Caco-2 (cell line): ENCODE measurements at regions not wholly inside any gene's neighbourhood (a gene's known extent, or its start where the extent isn't known, plus 50 kb on each side); places are given as distances from the start of the nearest gene placed in this dataset.

ENCODE experiments used
- BruUV-seq: library from RNA; stranded (reverse); fragments of 400-500 nt; replicated peaks from 2 replicates; lab custom pipeline; 2021; lab: Mats Ljungman, UMichigan
- CTCF ChIA-PET: fragments of 300-600 bp; sonication (Branson Sonifier 250); formaldehyde crosslinking; loops from one replicate; lab custom pipeline; 2022; ENCODE audit warnings: antibody characterized with exemption; lab: Charles Lee
- POLR2A ChIA-PET: fragments of 300-600 bp; sonication (Branson Sonifier 250); formaldehyde crosslinking; loops from one replicate; lab custom pipeline; 2022; ENCODE audit warnings: antibody characterized with exemption; lab: Charles Lee
- DNase-seq, 2 experiments: peaks; one replicate each; pipeline versions ENCODE4 v3.0.0 to v3.0.0-alpha.2; 2020 to 2022
- H3K27me3 ChIP-seq: replicated peaks from 2 replicates; pipeline ENCODE4 v1.6.0; 2011; ENCODE audit warnings: low read length; ENCODE audit not compliant: control insufficient read depth, insufficient read depth
- H3K36me3 ChIP-seq: 2 replicates; pipeline ENCODE4 v1.5.1; 2011; ENCODE audit warnings: low read length; ENCODE audit not compliant: control insufficient read depth, insufficient read depth
- H3K4me1 ChIP-seq: fragments of 250-450 bp; sonication (Bioruptor Pico); 2 replicates; pipeline ENCODE4 v1.5.1; 2020; ENCODE audit warnings: mild to moderate bottlenecking
- H3K4me3 ChIP-seq: 2 replicates; pipeline ENCODE4 v1.5.1; 2011; ENCODE audit warnings: low read depth, mild to moderate bottlenecking, control low read depth, low read length
- H3K9me3 ChIP-seq: fragments of 250-450 bp; sonication (Bioruptor Pico); 2 replicates; pipeline ENCODE4 v1.5.1; 2020; ENCODE audit warnings: mild to moderate bottlenecking, moderate library complexity
- H3K27ac Mint-ChIP-seq: one replicate; pipeline ENCODE4 v1.8.0; 2022; ENCODE audit warnings: mixed read lengths; ENCODE audit not compliant: unreplicated experiment
- H3K27me3 Mint-ChIP-seq: one replicate; pipeline ENCODE4 v1.8.0; 2022; ENCODE audit warnings: mixed read lengths; ENCODE audit not compliant: insufficient read depth, unreplicated experiment
- H3K36me3 Mint-ChIP-seq: one replicate; pipeline ENCODE4 v1.8.0; 2022; ENCODE audit warnings: mild to moderate bottlenecking, mixed read lengths; ENCODE audit not compliant: insufficient read depth, unreplicated experiment
- H3K4me1 Mint-ChIP-seq: one replicate; pipeline ENCODE4 v1.8.0; 2022; ENCODE audit warnings: low read depth, mixed read lengths; ENCODE audit not compliant: unreplicated experiment
- H3K4me3 Mint-ChIP-seq: one replicate; pipeline ENCODE4 v1.8.0; 2022; ENCODE audit warnings: mild to moderate bottlenecking, moderate library complexity, mixed read lengths; ENCODE audit not compliant: unreplicated experiment
- H3K9me3 Mint-ChIP-seq: one replicate; pipeline ENCODE4 v1.8.0; 2022; ENCODE audit warnings: mixed read lengths; ENCODE audit not compliant: unreplicated experiment
- CTCF ChIP-seq, 2 experiments: fragments of 200-600 bp in 1 of 2; IDR thresholded peaks; 1 replicate in 1 of 2; 2 replicates in 1 of 2; pipeline versions ENCODE4 v1.5.1 to v1.8.0; 2011 to 2022; ENCODE audit warnings: antibody characterized with exemption in 1 of 2, control low read depth in 1 of 2, inconsistent platforms in 1 of 2, low read depth in 1 of 2, low read length in 1 of 2, mild to moderate bottlenecking in 1 of 2, moderate library complexity in 1 of 2; ENCODE audit not compliant: insufficient read depth in 1 of 2, severe bottlenecking in 1 of 2, unreplicated experiment in 1 of 2
- intact Hi-C: fragments of 100-400 bp; cut with micrococcal nuclease; formaldehyde crosslinking; loops from one replicate; pipeline ENCODE4 v1.10.0; 2022; ENCODE audit not compliant: unreplicated experiment

GRCh38 chr2:167749660-167750059, 497.7 kb downstream of the STK39 start:
- Histone ChIP-seq H3K27me3 (no peaks in the 10 kb centered on the region), H3K4me1 (no peaks in the 10 kb centered on the region), H3K9me3 (no peaks in the 10 kb centered on the region), H3K36me3 (no peaks in the 10 kb centered on the region), H3K4me3 (no peak overlapping the region)
- H3K27ac Mint-ChIP-seq, result no peak overlapping the region
- no peak overlapping the region for H3K4me3 Mint-ChIP-seq
- intact Hi-C loops, result no loop called here
- no peak for TF ChIP-seq CTCF (IDR thresholded peaks at IDR 0.05; ENCODE audit: insufficient read depth in 1 of 2, low read depth in 1 of 2, low read length in 1 of 2, severe bottlenecking in 1 of 2, unreplicated experiment in 1 of 2)
- H3K36me3 Mint-ChIP-seq, result no peaks in the 10 kb centered on the region
- POLR2A ChIA-PET, result no interaction called here
- peaks cover 7% of the 10 kb centered on the region for H3K27me3 Mint-ChIP-seq
- no peaks in the 10 kb centered on the region for H3K9me3 Mint-ChIP-seq
- no peak for DNase-seq
- H3K4me1 Mint-ChIP-seq, result no peaks in the 10 kb centered on the region
- no TSS peak for BruUV-seq
- CTCF ChIA-PET, result no interaction called here

- no peak overlapping the region for H3K27ac Mint-ChIP-seq
- TF ChIP-seq CTCF (IDR thresholded peaks at IDR 0.05; ENCODE audit: insufficient read depth in 1 of 2, low read depth in 1 of 2, low read length in 1 of 2, severe bottlenecking in 1 of 2, unreplicated experiment in 1 of 2), result no peak
Observed at GRCh38 chr2:167749016-167749415, 498.4 kb downstream of the STK39 start.

GRCh38 chr2:167748536-167748935, 498.9 kb downstream of the STK39 start:
- intact Hi-C loops, result no loop called here
- CTCF ChIA-PET, result no interaction called here
- no peaks in the 10 kb centered on the region for H3K27me3 ChIP-seq
- BruUV-seq, result no TSS peak
- no peaks in the 10 kb centered on the region for H3K4me1 Mint-ChIP-seq
- no peak for TF ChIP-seq CTCF (IDR thresholded peaks at IDR 0.05; ENCODE audit: insufficient read depth in 1 of 2, low read depth in 1 of 2, low read length in 1 of 2, severe bottlenecking in 1 of 2, unreplicated experiment in 1 of 2)
- POLR2A ChIA-PET, result no interaction called here
- no peaks in the 10 kb centered on the region for H3K4me1 ChIP-seq
- H3K4me3 Mint-ChIP-seq, result no peak overlapping the region
- DNase-seq, result no peak
- peaks cover 7% of the 10 kb centered on the region for H3K27me3 Mint-ChIP-seq
- H3K36me3 Mint-ChIP-seq, result no peaks in the 10 kb centered on the region
- H3K9me3 Mint-ChIP-seq, result no peaks in the 10 kb centered on the region
- no peak overlapping the region for H3K27ac Mint-ChIP-seq
- no peak overlapping the region for H3K4me3 ChIP-seq
- H3K9me3 ChIP-seq, result no peaks in the 10 kb centered on the region
- H3K36me3 ChIP-seq, result no peaks in the 10 kb centered on the region

More at GRCh38 chr2:167749016-167749415, 498.4 kb downstream of the STK39 start:
- H3K4me1 Mint-ChIP-seq, result no peaks in the 10 kb centered on the region
- no peaks in the 10 kb centered on the region for H3K9me3 Mint-ChIP-seq
- no peaks in the 10 kb centered on the region for H3K36me3 ChIP-seq
- H3K4me1 ChIP-seq, result no peaks in the 10 kb centered on the region
- H3K9me3 ChIP-seq, result no peaks in the 10 kb centered on the region
- intact Hi-C loops, result no loop called here
- no peaks in the 10 kb centered on the region for H3K27me3 ChIP-seq
- POLR2A ChIA-PET, result no interaction called here
- no peak overlapping the region for H3K4me3 ChIP-seq
- H3K27me3 Mint-ChIP-seq, result peaks cover 7% of the 10 kb centered on the region
- no peak overlapping the region for H3K4me3 Mint-ChIP-seq
- CTCF ChIA-PET, result no interaction called here
- BruUV-seq, result no TSS peak
- no peaks in the 10 kb centered on the region for H3K36me3 Mint-ChIP-seq
- no peak for DNase-seq
